GM12878 (cell line): ENCODE measurements at regions not wholly inside any gene's neighbourhood (a gene's known extent, or its start where the extent isn't known, plus 50 kb on each side); places are given as distances from the start of the nearest gene placed in this dataset.

ENCODE experiments used
- BRCA1 ChIP-seq: IDR thresholded peaks from 2 replicates; pipeline ENCODE4 v1.6.1; 2011; ENCODE audit warnings: low read depth, low read length, improper control_type of control experiment
- CTCF ChIP-seq, 3 experiments: IDR thresholded peaks in 2 of 3; conservative IDR thresholded peaks in 1 of 3; 2 replicates each; pipeline ENCODE4 v1.5.1; 2011; ENCODE audit warnings: low read depth in 3 of 3, low read length in 3 of 3, mild to moderate bottlenecking in 3 of 3, control low read depth in 2 of 3, moderate library complexity in 2 of 3, inconsistent platforms in 1 of 3, mixed read lengths in 1 of 3; ENCODE audit not compliant: control insufficient read depth in 2 of 3, insufficient read depth in 1 of 3; ENCODE audit errors: extremely low read depth in 1 of 3
- EED ChIP-seq: sonication (generic); IDR thresholded peaks from 2 replicates; pipeline ENCODE4 v1.6.1; 2016; ENCODE audit warnings: antibody characterized with exemption, low read depth
- FOXK2 ChIP-seq: fragments of 450-650 bp; IDR thresholded peaks from 2 replicates; pipeline ENCODE4 v1.6.1; 2017; ENCODE audit warnings: mild to moderate bottlenecking, moderate library complexity
- NRF1 ChIP-seq: conservative IDR thresholded peaks from 2 replicates; pipeline ENCODE4 v1.6.1; 2011; ENCODE audit warnings: mild to moderate bottlenecking, low read depth, low read length, improper control_type of control experiment
- POLR2AphosphoS2 ChIP-seq: IDR thresholded peaks from 2 replicates; pipeline ENCODE4 v1.6.1; 2011; ENCODE audit warnings: low read depth, mild to moderate bottlenecking, low read length, improper control_type of control experiment, moderate library complexity
- SPI1 ChIP-seq: IDR thresholded peaks from 2 replicates; pipeline ENCODE4 v1.6.1; 2011; ENCODE audit warnings: low read depth, mild to moderate bottlenecking, low read length, moderate library complexity, borderline replicate concordance; ENCODE audit not compliant: insufficient read depth
- TCF12 ChIP-seq: IDR thresholded peaks from 2 replicates; pipeline ENCODE4 v1.6.1; 2011; ENCODE audit warnings: low read depth, mild to moderate bottlenecking, low read length
- TF ChIP-seq, protein P1 (sequence below): IDR thresholded peaks from 2 replicates; pipeline ENCODE4 v1.6.1; 2012; ENCODE audit warnings: mild to moderate bottlenecking, low read depth, low read length

- TF ChIP-seq CTCF (IDR thresholded peaks at IDR 0.05 in 2 of 3, conservative IDR thresholded peaks at IDR 0.05 in 1 of 3; ENCODE audit: control insufficient read depth in 2 of 3, extremely low read depth in 1 of 3, insufficient read depth in 1 of 3, low read depth in 3 of 3, low read length in 3 of 3) (no peak), FOXK2 (no peak), EED (no peak), SPI1 (no peak), TCF12 (no peak), POLR2AphosphoS2 (no peak), BRCA1 (no peak), NRF1 (no peak)
- TF ChIP-seq, protein P1, sequence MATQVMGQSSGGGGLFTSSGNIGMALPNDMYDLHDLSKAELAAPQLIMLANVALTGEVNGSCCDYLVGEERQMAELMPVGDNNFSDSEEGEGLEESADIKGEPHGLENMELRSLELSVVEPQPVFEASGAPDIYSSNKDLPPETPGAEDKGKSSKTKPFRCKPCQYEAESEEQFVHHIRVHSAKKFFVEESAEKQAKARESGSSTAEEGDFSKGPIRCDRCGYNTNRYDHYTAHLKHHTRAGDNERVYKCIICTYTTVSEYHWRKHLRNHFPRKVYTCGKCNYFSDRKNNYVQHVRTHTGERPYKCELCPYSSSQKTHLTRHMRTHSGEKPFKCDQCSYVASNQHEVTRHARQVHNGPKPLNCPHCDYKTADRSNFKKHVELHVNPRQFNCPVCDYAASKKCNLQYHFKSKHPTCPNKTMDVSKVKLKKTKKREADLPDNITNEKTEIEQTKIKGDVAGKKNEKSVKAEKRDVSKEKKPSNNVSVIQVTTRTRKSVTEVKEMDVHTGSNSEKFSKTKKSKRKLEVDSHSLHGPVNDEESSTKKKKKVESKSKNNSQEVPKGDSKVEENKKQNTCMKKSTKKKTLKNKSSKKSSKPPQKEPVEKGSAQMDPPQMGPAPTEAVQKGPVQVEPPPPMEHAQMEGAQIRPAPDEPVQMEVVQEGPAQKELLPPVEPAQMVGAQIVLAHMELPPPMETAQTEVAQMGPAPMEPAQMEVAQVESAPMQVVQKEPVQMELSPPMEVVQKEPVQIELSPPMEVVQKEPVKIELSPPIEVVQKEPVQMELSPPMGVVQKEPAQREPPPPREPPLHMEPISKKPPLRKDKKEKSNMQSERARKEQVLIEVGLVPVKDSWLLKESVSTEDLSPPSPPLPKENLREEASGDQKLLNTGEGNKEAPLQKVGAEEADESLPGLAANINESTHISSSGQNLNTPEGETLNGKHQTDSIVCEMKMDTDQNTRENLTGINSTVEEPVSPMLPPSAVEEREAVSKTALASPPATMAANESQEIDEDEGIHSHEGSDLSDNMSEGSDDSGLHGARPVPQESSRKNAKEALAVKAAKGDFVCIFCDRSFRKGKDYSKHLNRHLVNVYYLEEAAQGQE, result no peak
Measured at GRCh38 chr5:57979671-57980070, 480.2 kb downstream of the PLK2 start.
